ENCODE measurements at regions not wholly inside any gene's neighbourhood (a gene's known extent, or its start where the extent isn't known, plus 50 kb on each side); places are given as distances from the start of the nearest gene placed in this dataset.
"Not testable (repeated sequence)": the region's sequence is repeated elsewhere in the genome, so short reads cannot be mapped to it uniquely, and the experiment has no call there.

GRCh38 chr2:168300460-168300859 lies 53.1 kb upstream of the STK39 start:
- no peak for DNase-seq (ENCODE audit: low read depth in 2 of 2)

GRCh38 chr2:168304024-168304681 lies 56.8 kb upstream of the STK39 start:
- DNase-seq (ENCODE audit: low read depth in 2 of 2): no peak

GRCh38 chr2:168307379-168307778 lies 60.0 kb upstream of the STK39 start:
- no peak for DNase-seq (ENCODE audit: low read depth in 2 of 2)

- no peak for DNase-seq (ENCODE audit: low read depth in 2 of 2)
Observed at GRCh38 chr2:168310580-168310979, 63.2 kb upstream of the STK39 start.

GRCh38 chr2:168311261-168311910 lies 64.0 kb upstream of the STK39 start:
- no peak for DNase-seq (ENCODE audit: low read depth in 2 of 2)

- DNase-seq (ENCODE audit: low read depth in 2 of 2): no peak
Observed at GRCh38 chr2:168312036-168312822, 64.8 kb upstream of the STK39 start.

GRCh38 chr2:168314236-168314635 lies 66.8 kb upstream of the STK39 start:
- no peak for DNase-seq (ENCODE audit: low read depth in 2 of 2)

- no peak for DNase-seq (ENCODE audit: low read depth in 2 of 2)
Observed at GRCh38 chr2:168315331-168316072, 68.1 kb upstream of the STK39 start.

GRCh38 chr2:168316073-168316440 lies 68.7 kb upstream of the STK39 start:
- DNase-seq (ENCODE audit: low read depth in 2 of 2): no peak

GRCh38 chr2:168317282-168317681 lies 69.9 kb upstream of the STK39 start:
- DNase-seq (ENCODE audit: low read depth in 2 of 2): no peak

- DNase-seq (ENCODE audit: low read depth in 2 of 2): no peak
Observed at GRCh38 chr2:168320267-168320666, 72.9 kb upstream of the STK39 start.

GRCh38 chr2:168322325-168323007 lies 75.1 kb upstream of the STK39 start:
- no peak for DNase-seq (ENCODE audit: low read depth in 2 of 2)

- DNase-seq (ENCODE audit: low read depth in 2 of 2): no peak
Observed at GRCh38 chr2:168323529-168324021, 76.2 kb upstream of the STK39 start.

GRCh38 chr2:168326572-168326971 lies 79.2 kb upstream of the STK39 start:
- no peak for DNase-seq (ENCODE audit: low read depth in 2 of 2)

- no peak for DNase-seq (ENCODE audit: low read depth in 2 of 2)
Observed at GRCh38 chr2:168327328-168327727, 79.9 kb upstream of the STK39 start.

- DNase-seq (ENCODE audit: low read depth in 2 of 2): no peak
Observed at GRCh38 chr2:168328421-168328820, 81.0 kb upstream of the STK39 start.

GRCh38 chr2:168330624-168331423 lies 83.4 kb upstream of the STK39 start:
- no peak for DNase-seq (ENCODE audit: low read depth in 2 of 2)

GRCh38 chr2:168335254-168335653 lies 87.9 kb upstream of the STK39 start:
- DNase-seq (ENCODE audit: low read depth in 2 of 2): not testable (repeated sequence)

- peak in 1 of 2 donors; percentile 6 for DNase-seq (ENCODE audit: low read depth in 2 of 2)
Observed at GRCh38 chr2:168336786-168337388, 89.5 kb upstream of the STK39 start.

- no peak for DNase-seq (ENCODE audit: low read depth in 2 of 2)
Observed at GRCh38 chr2:168338292-168338691, 90.9 kb upstream of the STK39 start.
